Fibroblast of villous mesenchyme (primary cell): ENCODE measurements at regions not wholly inside any gene's neighbourhood (a gene's known extent, or its start where the extent isn't known, plus 50 kb on each side); places are given as distances from the start of the nearest gene placed in this dataset.

ENCODE experiments used
- DNase-seq: peaks from one replicate; pipeline ENCODE4 v3.0.0-alpha.2; 2010; ENCODE audit warnings: low read depth
- H3K4me3 ChIP-seq: 2 replicates; pipeline ENCODE4 v1.5.1; 2011; ENCODE audit warnings: low read depth, mild to moderate bottlenecking, low read length
- TF ChIP-seq, protein P1 (sequence below): IDR thresholded peaks from 2 replicates; pipeline ENCODE4 v1.5.1; 2012; ENCODE audit warnings: low read depth, mild to moderate bottlenecking, low read length; ENCODE audit not compliant: insufficient read depth

DNA sequence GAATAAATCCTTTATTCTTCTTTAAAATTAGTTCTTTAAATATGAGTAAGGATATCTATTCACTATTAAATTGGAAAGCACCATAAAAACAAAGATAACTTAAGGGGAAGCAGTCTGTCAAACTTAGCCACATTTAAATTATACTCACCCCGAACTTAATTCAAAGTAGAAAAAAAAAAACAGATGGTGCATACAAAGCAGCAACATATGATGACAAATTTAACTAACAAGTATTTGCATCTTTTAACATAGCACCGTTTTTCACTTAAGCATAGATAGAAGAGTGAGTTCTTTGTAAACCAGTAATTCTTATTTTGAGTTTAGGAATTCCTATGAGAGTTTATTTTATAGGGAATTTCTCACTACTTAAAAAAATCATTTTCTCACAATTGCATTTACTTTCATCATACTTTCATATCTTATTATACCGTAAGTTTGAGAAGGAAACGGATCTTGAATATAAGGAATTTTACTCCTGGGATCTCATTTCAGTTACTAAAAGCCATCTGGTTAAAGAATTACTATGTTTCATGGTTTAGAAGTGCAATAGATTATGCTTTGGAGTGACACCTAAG lies 828.2 kb upstream of the MAP3K7 start:
- TF ChIP-seq, protein P1, sequence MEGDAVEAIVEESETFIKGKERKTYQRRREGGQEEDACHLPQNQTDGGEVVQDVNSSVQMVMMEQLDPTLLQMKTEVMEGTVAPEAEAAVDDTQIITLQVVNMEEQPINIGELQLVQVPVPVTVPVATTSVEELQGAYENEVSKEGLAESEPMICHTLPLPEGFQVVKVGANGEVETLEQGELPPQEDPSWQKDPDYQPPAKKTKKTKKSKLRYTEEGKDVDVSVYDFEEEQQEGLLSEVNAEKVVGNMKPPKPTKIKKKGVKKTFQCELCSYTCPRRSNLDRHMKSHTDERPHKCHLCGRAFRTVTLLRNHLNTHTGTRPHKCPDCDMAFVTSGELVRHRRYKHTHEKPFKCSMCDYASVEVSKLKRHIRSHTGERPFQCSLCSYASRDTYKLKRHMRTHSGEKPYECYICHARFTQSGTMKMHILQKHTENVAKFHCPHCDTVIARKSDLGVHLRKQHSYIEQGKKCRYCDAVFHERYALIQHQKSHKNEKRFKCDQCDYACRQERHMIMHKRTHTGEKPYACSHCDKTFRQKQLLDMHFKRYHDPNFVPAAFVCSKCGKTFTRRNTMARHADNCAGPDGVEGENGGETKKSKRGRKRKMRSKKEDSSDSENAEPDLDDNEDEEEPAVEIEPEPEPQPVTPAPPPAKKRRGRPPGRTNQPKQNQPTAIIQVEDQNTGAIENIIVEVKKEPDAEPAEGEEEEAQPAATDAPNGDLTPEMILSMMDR: no peak
- H3K4me3 ChIP-seq: no peak overlapping the region
- DNase-seq: no peak

DNA sequence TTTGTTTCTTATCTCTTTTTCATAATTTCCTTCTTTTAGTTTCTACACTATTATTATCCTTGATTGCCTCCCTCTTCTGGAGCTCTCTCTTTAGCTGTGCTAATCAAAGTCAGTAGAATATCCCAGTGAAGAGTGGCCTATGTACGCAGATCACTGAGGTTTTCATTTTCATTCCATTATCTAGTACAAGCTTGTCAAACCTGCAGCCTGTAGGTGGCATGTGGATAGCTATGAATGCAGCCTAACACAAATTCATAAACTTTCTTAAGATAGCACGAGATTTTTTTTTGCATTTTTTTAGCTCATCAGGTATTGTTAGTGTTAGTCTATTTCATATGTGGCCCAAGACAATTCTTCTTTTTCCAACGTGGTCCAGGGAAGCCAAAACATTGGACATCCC lies 825.7 kb upstream of the MAP3K7 start:
- TF ChIP-seq, protein P1: peak; percentile 14
- peak; percentile 0 for DNase-seq

DNA sequence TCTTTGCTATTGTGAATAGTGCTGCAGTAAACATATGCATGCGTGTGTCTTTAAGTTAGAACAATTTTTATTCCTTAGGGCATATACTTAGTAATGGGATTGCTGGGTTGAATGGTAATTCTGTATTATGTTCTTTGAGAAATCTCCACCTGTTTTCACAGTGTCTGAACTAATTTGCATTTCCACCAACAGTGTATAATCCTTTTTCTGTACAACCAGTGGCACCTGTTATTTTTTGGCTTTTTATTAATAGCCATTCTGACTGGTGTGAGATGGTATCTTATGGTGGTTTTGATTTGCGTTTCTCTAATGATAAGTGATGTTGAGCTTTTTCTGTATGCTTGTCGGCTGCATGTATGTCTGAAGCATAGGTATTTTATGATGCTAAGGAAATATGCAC lies 820.8 kb upstream of the MAP3K7 start:
- TF ChIP-seq, protein P1: no peak
- no peak for DNase-seq
- no peak overlapping the region for H3K4me3 ChIP-seq

More for the DNA sequence above, 825.7 kb upstream of the MAP3K7 start:
- no peak overlapping the region for H3K4me3 ChIP-seq

DNA sequence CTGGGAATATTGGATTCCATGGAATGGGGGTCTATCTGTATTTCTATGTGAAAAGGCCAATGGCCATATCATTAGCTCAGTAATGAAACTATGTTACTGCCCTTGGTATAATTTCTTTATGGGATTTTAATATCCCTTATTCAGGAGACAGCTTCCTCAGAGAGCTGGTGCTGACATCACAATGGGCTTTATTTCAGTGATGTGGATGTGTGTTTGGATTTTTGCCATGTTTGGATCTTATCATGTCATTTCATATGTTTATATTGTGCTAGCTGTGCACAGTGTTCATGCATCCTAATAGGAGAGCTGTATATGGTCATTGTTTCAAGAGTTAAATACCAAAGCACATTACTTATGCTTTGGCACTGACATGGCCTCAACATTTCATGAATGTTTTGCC lies 806.1 kb upstream of the MAP3K7 start:
- TF ChIP-seq, protein P1: no peak
- no peak for DNase-seq
- no peak overlapping the region for H3K4me3 ChIP-seq

DNA sequence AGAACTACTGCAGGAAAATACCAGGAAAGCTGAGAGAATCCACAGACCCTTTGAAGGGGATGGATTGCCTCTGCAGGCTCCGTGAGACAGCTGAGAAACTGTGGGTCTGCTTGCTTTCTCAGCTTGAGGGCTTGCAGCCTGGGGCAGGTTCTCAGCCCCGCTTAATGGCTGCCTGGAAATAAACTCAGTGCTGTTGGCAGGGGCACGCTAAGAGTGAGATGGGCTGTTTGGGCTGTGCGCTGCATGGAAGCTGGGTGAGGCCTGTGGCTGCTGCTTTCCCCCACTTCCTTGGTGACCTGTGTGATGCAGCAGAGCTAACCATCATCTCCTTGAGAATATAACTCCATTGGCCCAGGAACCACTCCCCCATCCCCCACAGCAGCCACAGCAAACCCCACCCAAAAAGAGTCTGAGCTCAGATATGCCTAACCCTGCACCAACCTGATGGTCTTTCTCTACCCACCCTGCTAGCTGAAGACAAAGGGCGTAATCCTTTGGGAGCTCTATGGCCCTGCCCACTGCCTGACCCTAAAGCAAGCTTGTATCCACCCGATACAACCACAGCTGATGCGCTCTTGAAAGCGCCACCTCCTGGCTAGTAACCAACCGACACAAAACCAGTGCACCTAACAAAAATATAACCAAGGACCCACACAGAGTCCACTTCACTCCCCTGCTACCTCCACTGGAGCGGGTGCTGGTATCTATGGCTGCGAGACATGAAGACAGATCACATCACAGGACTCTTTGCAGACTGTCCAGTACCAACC lies 800.6 kb upstream of the MAP3K7 start:
- DNase-seq: no peak
- H3K4me3 ChIP-seq: no peak overlapping the region
- TF ChIP-seq, protein P1: no peak

DNA sequence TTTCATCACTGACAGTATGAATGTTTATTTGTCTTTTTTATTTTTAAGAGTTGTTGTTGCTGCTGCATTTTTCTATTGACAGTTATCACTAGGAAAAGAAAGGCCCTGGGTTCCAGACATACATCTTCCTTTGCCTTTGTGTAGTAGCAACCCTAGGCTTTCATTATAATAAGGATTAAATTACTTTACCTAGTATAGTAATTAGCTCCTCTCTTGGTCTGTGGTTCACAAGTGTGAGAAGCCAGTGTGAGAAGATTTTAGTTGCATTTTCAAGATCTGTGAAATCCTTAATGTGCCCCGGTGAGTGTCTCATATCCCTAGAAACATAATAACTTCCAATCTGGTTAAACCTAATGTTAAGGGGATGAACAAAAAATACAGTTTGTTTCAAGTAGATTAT lies 799.3 kb upstream of the MAP3K7 start:
- no peak for DNase-seq
- no peak overlapping the region for H3K4me3 ChIP-seq
- TF ChIP-seq, protein P1: no peak
